C4-2B (cell line): ENCODE measurements at regions not wholly inside any gene's neighbourhood (a gene's known extent, or its start where the extent isn't known, plus 50 kb on each side); places are given as distances from the start of the nearest gene placed in this dataset.

ENCODE experiments used
- CTCF ChIP-seq: fragments of 450-650 bp; conservative IDR thresholded peaks from 2 replicates; pipeline ENCODE4 v1.5.1; 2017; ENCODE audit warnings: mild to moderate bottlenecking
- ZFX ChIP-seq: fragments of 450-650 bp; IDR thresholded peaks from 2 replicates; pipeline ENCODE4 v1.6.1; 2017

DNA sequence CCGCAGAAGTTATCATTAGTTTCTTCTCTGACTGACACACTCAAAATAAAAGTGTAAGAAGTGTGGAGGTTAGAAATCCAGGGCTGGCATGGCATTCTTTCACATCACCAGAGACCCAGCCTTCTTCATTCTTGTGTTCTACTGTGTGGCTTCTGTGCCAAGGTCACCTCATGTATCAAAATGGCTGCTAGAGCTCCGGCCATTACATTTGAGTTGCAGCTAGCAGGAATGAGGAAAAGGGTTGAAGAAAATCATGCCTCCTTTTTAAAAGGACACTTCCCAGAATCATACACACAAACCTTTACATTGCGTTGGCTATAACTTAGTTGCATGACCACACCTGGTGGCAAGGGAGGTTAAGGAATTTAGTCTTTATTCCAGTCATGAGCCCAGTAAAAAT is 345.6 kb upstream of the PROK2 start:
- TF ChIP-seq CTCF (no peak), ZFX (no peak)
